SHP77 treated with DMSO at 0.1 percent for 48 hours (cell line): ENCODE measurements at regions not wholly inside any gene's neighbourhood (a gene's known extent, or its start where the extent isn't known, plus 50 kb on each side); places are given as distances from the start of the nearest gene placed in this dataset.
"Not testable (repeated sequence)": the region's sequence is repeated elsewhere in the genome, so short reads cannot be mapped to it uniquely, and the experiment has no call there.

Source experiments
- DNase-seq: peaks from one replicate; lab custom pipeline; 2025; lab: John Stamatoyannopoulos, UW

- DNase-seq: no peak
Measured at GRCh38 chr2:17254421-17254820, 263.8 kb downstream of the RAD51AP2 start.

GRCh38 chr2:17252258-17252657 is 266.0 kb downstream of the RAD51AP2 start:
- DNase-seq: no peak

- DNase-seq: no peak
Measured at GRCh38 chr2:17251171-17251570, 267.1 kb downstream of the RAD51AP2 start.

- DNase-seq: no peak
Measured at GRCh38 chr2:17249249-17249648, 269.0 kb downstream of the RAD51AP2 start.

GRCh38 chr2:17245906-17246305 is 272.3 kb downstream of the RAD51AP2 start:
- no peak for DNase-seq

GRCh38 chr2:17242813-17243485 is 275.3 kb downstream of the RAD51AP2 start:
- no peak for DNase-seq

GRCh38 chr2:17239550-17239949 is 278.7 kb downstream of the RAD51AP2 start:
- no peak for DNase-seq

GRCh38 chr2:17235167-17235566 is 283.1 kb downstream of the RAD51AP2 start:
- no peak for DNase-seq

GRCh38 chr2:17232776-17233556 is 285.3 kb downstream of the RAD51AP2 start:
- DNase-seq: no peak

- no peak for DNase-seq
Measured at GRCh38 chr2:17231394-17231965, 286.8 kb downstream of the RAD51AP2 start.

GRCh38 chr2:17229414-17229813 is 288.8 kb downstream of the RAD51AP2 start:
- no peak for DNase-seq

GRCh38 chr2:17228461-17228860 is 289.8 kb downstream of the RAD51AP2 start:
- DNase-seq: no peak

- DNase-seq: no peak
Measured at GRCh38 chr2:17227856-17228255, 290.4 kb downstream of the RAD51AP2 start.

GRCh38 chr2:17226941-17227490 is 291.2 kb downstream of the RAD51AP2 start:
- DNase-seq: no peak

GRCh38 chr2:17223211-17223610 is 295.0 kb downstream of the RAD51AP2 start:
- DNase-seq: no peak

GRCh38 chr2:17208511-17208910 is 309.7 kb downstream of the RAD51AP2 start:
- no peak for DNase-seq

GRCh38 chr2:17206771-17207170 is 311.5 kb downstream of the RAD51AP2 start:
- DNase-seq: no peak

GRCh38 chr2:17204214-17204613 is 314.0 kb downstream of the RAD51AP2 start:
- not testable (repeated sequence) for DNase-seq

GRCh38 chr2:17202628-17203027 is 315.6 kb downstream of the RAD51AP2 start:
- DNase-seq: not testable (repeated sequence)

- DNase-seq: no peak
Measured at GRCh38 chr2:17199741-17200140, 318.5 kb downstream of the RAD51AP2 start.

GRCh38 chr2:17196380-17196779 is 321.9 kb downstream of the RAD51AP2 start:
- no peak for DNase-seq

- DNase-seq: no peak
Measured at GRCh38 chr2:17195016-17195415, 323.2 kb downstream of the RAD51AP2 start.

GRCh38 chr2:17194083-17194482 is 324.2 kb downstream of the RAD51AP2 start:
- no peak for DNase-seq
